Activated T-helper 9 cell treated with anti-CD3 and anti-CD28 coated beads, Interleukin-2, amount 50 U/mL, for 16 hours (primary cell): ENCODE measurements at regions not wholly inside any gene's neighbourhood (a gene's known extent, or its start where the extent isn't known, plus 50 kb on each side); places are given as distances from the start of the nearest gene placed in this dataset.

ENCODE experiments used
- DNase-seq: peaks from one replicate; pipeline ENCODE4 v3.0.0-alpha.2; 2020; ENCODE audit warnings: low read depth

GRCh38 chr3:193827871-193828270 is 234.9 kb downstream of the OPA1 start:
- DNase-seq = no peak

DNA sequence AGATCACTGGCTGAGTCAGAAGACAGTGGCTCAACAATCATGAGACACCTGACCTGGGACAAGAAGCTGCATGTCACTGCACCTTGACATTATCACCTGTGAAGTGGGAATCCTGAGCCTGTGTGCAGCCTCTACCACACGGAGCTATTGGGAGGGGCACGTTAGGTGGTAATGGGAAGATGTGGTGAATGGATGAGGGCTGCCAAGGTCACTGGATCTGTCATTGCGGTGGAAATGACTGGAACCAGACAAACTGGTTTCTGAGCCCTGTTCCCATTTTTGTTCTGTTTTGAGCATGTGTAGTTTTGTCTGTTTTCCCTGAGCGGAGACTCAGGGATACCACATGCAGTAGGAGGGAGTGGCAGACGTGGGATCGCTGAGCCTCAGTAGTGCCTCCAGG is 235.5 kb downstream of the OPA1 start:
- DNase-seq = no peak

GRCh38 chr3:193829781-193830180 is 236.8 kb downstream of the OPA1 start:
- no peak for DNase-seq

GRCh38 chr3:193830791-193831191 is 237.8 kb downstream of the OPA1 start:
- no peak for DNase-seq

DNA sequence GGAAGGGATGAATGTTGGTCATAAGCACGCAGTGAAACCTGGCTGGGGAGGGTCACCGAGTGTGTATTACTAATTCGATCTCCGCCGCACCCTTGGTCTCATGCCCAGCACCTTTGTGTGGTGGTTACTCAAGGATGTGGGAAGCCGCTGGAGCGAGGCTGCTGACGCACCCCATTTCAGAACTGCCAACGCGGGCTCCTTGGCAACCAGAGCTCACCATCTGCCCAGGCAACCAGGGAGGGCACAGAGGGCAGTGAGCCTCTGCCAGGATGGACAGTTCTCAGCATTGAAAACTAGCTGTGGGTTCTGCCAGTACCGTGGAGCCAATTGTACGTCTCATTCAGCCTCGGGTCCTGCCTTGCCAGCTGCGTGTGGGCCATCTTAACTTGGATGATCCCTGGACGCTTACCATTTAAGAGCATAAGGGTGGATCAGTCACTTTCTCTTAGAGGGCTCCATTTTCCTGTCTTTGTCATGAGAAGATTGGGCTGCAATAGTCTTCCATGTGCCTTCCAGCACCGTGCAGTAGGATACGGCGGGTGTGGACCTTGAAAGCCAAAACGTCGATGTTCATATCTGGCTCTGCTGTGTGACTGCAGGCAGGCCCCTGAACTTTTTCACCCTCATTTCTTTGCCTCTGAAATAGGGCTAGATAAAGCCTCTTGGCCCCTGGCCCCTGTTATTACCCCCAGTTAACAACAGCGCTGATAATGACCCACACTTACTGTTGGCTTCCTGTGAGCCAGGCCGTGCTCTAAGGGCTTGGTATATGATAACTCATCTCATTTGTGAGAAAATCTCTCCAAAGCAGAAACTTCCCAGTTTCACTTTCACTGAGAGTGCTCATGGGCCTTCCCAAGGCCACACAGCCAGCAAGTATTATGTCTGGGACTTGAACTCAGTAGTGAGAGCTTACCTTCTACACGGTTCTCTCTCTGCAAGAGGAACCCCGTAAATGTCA is 238.8 kb downstream of the OPA1 start:
- DNase-seq = no peak

GRCh38 chr3:193832833-193833413 is 239.9 kb downstream of the OPA1 start:
- no peak for DNase-seq

GRCh38 chr3:193833592-193833991 is 240.6 kb downstream of the OPA1 start:
- no peak for DNase-seq

DNA sequence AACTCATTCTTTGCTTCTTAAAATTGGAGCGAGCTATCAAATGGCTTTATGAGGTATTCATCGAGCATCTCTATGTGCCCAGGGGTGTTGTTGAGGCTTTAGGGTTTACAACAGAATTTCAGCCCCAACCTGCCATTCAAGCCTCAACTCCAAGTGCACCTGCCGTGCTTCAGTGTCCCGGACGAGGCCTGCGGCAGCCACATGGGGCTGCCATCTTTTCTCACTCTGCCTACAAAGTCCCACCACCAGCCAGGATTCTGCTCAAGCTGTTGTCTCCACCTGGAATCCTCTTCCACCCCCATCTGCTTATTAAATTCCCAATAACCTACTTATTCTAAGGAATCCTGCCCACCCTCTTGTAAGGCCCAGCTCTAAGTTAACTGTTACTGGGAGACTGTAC is 242.4 kb downstream of the OPA1 start:
- DNase-seq = no peak

- no peak for DNase-seq
Measured at GRCh38 chr3:193836511-193836910, 243.5 kb downstream of the OPA1 start.

DNA sequence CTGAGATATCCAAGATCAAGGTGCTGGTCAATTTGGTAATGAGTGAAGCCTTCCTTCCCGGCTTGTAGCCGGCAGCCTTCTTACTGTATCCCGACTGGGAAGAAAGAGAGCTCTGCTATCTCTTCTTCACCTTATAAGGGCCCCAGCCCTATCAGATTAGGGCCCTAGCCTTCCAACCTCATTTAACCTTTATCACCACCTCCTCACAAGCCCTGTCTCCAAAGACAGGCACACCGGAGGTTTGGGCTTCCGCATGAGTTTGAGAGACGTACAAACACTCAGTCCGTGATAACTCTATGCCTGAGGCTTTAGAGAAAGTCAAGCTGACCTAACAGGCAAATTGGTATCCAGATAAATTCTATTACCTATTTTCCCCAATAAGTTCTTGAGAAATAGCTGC is 243.9 kb downstream of the OPA1 start:
- DNase-seq = no peak

DNA sequence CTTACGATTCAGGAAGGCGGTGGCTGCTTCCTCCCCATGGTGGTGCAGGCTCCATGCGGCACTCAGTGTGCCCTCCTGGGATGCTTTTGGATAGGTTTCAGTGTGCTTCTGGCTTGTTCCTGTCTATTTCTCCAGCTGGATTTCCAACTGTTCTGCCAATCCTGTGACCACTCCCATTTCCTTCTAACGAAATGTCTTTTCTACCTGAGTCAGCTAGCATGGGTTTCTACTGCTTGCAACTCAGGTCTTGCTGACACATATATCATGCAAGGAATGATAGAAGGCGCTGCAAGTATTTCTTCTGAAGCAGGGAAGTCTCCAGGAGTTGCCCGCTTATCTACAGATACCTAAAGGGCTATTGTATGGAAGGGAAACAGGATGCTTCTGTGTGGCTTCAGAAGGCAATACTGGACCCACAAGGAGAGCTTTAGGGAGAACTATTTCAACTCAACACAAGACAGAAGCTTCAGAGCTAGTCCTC is 244.4 kb downstream of the OPA1 start:
- DNase-seq = no peak

GRCh38 chr3:193840111-193840641 is 247.2 kb downstream of the OPA1 start:
- no peak for DNase-seq

GRCh38 chr3:193841581-193841980 is 248.6 kb downstream of the OPA1 start:
- DNase-seq = no peak

- DNase-seq = no peak
Measured at GRCh38 chr3:193842029-193842798, 249.2 kb downstream of the OPA1 start.

DNA sequence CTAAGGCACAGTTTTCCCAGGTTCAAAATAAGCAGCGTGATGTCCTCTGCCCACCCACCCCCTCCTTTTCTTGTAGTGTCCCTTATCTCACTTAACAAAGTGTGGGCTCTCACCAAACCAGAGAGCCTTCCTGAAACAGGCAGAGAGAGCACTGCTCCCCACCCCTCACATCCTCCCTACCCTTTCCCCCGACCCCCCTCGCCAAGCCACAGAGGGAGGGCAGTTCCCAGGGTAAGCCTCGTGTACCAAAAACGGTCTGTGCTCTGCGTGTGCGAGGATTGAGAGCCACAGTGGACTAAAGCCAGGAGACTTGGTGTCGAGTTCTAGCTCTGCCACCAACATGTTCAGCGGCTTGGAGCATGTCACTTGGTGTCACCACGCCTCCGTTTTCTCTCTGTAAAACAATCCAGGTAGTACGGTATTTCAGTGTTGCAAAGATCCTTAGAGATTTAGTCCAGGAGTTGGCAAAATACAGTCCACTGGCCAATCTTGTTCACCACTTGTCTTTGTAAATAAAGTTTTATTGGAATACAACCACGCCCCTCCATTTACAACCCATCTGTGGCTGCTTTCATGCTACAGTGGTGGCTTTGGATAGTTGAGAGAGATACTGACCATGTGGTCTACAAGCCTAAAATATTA is 249.9 kb downstream of the OPA1 start:
- no peak for DNase-seq

- no peak for DNase-seq
Measured at GRCh38 chr3:193843474-193844301, 250.7 kb downstream of the OPA1 start.

DNA sequence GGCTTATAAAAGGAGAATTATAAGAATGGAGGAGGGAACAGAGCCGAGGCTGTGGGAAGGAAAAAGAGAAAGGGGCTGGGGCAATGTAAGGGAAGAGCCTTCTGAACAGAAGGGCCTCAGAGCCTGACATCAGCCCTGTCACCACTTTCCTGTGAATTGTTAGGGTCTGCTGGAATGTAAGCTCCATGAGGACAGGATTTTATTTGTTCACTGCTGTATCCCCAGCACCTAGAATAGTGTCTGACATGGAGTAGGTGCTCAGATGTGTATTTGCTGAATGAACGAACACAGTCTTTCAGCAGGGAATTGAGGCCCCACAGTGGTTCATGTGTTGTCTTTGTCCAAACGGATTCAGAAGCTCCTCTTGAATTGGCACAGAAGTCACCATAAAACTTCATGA is 251.5 kb downstream of the OPA1 start:
- DNase-seq = no peak

DNA sequence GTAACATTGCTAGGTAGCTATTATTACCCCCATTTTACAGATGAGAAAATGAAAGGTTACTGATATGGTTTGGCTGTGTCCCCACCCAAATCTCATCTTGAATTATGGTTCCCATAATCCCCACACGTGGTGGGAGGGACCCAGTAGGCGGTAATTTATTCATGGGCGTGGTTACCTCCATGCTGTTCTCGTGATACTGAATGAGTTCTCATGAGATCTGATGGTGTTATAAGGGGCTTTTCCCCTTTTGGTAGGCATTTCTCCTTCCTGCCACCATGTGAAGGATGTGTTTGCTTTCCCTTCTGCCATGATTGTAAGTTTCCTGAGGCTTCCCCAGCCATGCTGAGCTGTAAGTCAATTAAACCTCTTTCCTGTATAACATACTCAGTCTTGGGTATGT is 252.1 kb downstream of the OPA1 start:
- no peak for DNase-seq

DNA sequence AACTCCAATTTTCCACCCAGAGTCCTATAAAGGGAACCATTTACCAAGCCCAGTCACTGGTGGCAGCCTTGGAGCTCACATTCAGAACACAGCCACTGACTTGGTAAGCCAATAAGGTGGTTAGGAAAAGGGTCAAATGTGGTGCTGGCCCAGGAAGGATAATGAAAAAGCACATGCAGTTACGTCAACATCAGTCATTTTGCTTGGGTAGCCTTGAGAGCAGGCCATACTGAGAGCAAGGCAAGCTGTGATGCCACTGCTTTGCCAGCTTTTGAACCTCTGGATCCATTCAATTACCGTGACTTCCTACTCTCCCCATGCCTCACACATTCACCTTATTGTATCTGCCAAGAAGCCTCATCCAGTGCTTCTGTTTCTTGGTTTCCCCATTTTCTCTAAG is 253.6 kb downstream of the OPA1 start:
- no peak for DNase-seq

DNA sequence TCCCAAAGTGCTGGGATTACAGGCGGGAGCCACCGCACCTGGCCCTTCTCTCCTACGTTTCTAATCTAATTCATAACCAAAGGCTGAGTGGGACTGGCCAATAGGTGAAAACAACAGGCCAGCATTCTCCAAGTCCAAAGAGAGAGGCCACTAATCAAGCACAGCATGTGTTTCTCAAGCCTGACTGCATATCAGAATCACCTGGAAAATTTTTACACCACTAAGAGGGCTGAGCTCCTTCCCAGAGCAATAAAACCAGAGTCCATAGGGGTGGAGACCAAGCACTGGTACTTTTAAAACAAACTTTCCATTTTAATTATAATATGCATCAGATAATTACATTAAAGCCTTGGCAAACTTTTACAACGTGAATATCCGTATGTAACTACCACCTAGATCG is 254.4 kb downstream of the OPA1 start:
- no peak for DNase-seq

DNA sequence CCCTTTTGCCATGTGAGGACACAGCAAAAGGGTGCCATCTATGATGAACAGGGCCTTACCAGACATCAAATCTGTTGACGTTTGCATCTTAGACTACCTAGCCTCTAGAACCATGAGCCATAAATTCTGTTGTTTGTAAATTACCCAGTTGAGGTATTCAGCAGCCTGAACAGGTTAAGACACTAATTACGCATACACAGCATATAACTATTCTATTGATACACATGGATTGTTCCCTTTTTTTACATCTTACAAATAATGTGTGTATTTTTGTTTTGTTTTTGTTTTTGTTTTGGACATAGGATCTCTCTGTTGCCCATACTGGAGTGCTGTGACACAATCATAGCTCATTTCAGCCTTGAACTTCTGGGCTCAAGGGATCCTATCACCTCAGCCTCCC is 255.5 kb downstream of the OPA1 start:
- DNase-seq = no peak
